NAMALWA (cell line): ENCODE measurements at regions not wholly inside any gene's neighbourhood (a gene's known extent, or its start where the extent isn't known, plus 50 kb on each side); places are given as distances from the start of the nearest gene placed in this dataset.

Source experiments
- DNase-seq: peaks from one replicate; pipeline ENCODE4 v3.0.0-alpha.2; 2015; ENCODE audit warnings: low spot score

DNA sequence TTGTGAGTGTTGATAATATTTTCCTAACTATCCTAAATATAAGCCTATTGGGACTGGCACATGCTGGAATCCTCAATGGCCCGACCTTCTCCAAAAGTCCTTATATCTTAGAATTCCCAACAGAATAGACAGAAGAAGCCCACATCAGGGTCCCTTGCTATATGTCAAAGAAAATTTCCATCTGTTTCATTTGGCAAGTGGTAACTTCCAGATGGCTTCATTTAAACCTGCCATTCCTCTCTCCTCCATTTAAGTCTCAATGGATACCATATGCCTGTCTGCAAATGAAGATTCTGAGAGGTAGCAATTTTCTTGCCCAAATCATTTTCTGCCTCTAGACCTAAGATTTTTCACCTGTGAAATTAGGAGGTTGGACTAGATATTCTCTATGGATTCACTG lies 73.1 kb upstream of the KCNA4 start:
- DNase-seq = no peak

DNA sequence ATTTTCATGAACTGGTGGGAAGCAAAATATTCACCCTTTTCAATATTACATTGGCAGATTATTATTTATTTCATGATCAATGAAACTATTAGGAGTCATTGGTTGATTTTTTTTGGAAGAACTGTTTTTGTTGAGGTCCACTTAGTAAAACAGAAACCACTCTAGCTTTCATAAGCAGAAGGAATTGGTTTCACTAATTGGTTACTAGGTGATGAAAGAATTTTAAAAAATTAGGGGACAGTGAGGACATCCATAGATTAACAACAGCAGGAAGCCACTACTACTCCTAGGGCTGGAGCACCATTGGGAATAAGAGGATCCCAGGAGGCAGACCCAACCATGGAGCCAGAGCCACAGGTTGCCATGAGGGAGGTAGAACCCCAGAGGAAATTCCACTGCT lies 74.4 kb upstream of the KCNA4 start:
- no peak for DNase-seq

DNA sequence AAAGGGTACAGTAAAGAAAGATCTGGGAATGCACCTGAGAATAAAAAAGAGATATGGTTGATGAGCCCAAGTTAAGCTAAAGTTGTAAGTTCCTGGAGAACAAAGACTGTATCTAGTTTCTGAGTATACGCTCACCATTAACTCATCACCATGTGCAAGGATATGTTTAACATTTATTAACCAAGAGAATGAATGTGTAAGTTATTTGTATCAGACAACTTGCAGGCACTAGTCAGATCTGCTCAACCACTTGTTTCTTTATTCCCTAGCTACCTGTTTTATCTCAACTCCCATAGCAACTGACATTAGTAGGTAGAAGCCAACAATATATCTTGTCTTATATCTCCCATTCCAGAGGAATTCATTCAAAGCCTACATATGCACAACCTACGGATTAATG lies 74.9 kb upstream of the KCNA4 start:
- DNase-seq = no peak

DNA sequence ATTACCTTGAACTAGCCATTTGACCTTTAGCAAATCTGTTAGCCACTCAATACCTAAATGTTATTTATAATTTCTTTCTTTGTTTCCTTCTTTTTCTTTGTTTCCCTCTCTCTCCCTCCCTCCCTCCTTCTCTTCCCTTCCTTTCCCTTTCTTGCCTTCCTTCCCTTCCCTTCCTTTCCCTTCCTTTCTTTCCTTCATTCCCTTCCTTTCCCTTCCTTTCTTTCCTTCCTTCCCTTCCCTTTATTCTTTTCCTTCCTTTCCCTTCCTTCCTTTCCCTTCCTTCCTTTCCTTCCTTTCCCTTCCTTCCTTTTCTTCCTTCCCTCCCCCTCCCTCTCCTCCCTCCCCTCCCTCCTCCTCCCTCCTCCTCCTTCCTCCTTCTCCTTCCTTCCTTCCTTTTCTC lies 75.7 kb upstream of the KCNA4 start:
- no peak for DNase-seq

DNA sequence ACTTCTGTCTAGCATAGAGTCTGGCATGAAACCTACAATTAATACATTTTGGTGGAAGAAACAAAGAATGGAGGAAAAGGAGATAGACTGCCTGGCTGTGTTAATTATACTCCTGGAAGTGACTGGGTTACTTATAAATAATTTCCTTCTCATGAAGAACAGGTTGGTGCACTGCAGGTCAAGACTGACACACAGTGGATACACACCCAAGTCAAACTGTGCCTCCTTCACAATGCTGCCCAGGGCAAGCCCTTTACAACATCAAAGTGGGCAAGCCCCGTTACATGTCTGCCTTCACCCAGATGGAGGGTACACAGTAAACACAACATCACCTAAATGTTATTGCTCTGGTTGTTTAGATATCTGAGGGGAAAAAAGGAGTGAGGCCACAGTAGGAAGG lies 83.7 kb upstream of the KCNA4 start:
- DNase-seq = no peak

DNA sequence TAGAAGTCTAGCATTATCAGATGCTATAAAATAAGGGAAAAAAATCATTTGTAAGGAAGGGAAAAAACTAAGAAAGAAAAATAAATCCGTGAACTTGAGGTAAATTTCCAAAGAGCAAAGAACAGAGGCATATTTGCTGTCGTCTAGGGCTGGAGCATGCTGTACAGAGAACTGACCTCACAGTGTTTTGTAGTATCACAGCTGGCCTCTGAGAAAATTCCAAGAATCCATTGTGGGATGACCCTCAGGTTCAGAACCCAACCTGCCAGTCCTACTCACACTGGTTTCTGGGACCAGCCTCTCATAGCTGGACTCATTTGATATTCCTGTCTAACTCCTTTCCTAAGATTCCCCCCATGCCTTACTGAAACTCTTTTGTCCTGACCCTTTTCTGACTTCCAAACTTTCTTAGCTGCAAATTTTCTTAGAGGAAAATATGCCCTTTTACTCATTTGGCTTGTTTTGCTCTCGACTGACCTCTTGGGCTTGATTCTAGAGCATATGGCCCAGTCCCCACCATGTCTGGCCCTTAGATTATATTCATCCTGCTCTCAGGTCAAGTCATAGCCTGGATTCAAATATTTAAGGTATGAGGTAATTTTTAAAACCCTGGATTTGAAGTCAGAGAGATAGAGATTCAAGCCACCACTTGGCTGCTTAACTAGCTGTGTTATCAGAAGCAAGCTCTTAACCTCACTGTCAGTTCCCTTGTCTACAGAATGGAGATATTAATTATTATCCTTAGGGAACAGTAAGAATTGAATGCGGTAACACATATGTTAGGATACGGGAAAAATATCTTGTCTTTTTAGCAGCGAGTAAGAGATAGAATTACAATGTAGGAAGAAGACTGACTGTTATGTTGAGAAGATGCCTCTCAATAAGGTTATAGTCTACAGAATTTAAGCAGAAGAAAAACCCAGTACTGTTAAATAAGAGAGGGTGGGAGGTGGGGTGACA lies 89.7 kb upstream of the KCNA4 start:
- no peak for DNase-seq

DNA sequence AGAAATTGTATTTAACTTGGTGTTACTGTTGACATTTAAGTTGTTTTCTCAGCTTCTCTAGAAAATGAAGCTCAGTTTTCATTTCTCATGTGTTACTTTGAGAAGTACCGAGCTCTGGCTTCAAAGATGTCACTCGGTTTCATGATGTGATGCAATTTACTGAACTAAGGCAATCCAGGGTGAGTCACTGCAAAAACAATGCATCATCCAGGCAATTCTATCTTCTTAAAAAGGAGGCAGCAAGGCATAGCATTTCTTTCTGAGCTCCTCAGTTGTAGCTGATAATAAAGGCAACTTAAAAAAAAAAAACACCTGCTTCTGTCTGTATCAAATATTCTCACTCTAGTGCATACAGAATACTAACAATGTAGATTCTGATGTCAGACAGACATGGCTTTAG lies 91.1 kb upstream of the KCNA4 start:
- no peak for DNase-seq

DNA sequence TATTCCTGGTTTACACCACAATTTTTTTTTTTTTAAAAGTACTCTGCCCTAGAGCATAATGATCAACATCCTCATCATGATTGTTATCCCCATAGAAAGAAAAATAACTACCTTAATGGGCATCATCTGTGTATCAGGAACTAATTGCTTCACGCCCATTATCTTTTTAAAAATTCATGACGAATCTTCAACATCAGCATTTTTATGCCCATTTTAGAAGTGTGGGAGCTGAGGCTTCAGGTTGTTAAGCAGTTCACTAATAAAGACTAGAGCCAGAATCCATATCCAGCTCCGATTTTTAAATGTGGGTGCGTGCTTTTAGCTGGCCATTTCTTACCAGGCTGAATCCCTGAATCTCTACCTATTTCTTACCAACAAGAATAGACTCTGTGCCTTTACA lies 92.9 kb upstream of the KCNA4 start:
- DNase-seq = no peak

DNA sequence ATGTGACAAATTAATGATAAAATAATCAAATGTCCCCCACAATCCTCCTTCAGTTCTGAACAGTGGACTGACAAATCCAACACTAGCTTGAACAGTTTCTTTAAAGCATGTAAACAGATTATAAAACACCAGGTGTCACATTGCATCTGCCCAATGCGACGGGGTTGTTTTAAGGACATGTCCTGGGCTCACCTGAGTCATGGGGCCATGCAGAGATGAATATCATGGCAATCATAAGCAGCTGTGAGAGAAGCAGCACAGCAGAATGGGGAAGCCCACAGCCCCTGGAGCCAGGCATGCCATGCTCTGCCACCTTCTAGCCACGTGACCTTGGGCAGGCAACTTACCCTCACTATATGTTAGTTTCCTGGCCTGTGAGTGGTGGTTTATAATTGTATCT lies 93.9 kb upstream of the KCNA4 start:
- DNase-seq = no peak

DNA sequence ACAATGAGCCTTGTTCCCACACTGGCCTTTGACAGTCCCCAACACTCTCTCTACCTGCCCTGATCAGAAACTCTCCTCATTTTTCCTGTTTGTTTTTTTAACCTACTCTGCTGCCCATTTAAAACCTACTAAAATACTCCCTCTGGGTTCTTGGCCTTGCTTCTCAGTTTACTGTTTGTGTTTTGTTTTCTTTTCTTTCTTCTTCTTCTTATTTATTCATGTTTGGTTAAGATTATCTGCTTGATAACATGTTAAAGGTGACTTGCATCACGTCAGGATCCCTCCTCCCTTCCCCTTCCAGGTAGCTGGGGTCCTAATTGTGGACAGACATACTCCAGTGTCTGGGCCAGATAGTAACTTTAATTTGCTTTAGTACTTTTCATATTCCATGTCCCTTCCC lies 95.0 kb upstream of the KCNA4 start:
- no peak for DNase-seq

DNA sequence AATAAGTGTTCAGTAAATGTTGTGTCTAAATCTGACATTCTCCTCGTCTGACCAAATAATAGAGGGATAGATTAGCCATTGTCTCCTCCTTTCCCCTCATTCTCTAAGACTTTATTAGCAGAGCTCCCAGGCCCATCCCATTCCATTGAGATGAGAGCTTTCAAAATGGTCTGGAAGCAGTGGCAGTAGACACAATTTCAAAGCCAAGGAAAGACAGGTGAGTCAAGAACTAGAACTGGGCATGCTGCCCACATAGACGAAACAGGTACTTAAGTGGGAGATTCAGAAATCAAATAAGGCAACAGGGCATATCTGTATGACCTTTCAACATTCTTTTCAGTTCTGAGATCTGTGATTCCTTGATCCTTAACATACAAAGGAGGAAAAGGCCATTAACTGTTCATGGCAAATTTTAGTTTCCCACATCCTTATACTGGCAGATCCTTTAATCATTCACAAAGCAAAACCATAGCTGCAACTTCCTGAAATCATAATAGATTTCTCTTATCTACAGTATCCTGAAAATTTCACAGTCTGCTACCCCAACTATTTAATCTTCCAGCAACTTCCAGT lies 96.6 kb upstream of the KCNA4 start:
- no peak for DNase-seq

DNA sequence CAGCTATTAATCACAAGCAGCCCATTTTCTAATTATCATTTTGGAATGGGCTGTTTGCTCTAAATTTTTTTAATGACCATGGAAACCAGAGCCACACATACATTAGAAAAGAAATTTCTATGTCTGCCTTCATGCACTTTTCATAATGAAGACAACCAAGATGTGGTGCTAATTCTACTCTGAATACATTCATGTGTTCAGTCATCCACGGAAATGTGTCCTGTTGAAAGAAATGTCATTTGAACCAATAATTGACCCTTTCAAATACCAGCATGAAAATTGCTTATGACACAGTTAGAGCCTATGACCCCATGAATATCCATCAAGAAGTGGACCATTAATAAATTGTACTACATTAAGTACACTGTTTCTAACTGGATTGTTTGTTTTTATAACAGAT lies 99.7 kb upstream of the KCNA4 start:
- no peak for DNase-seq

DNA sequence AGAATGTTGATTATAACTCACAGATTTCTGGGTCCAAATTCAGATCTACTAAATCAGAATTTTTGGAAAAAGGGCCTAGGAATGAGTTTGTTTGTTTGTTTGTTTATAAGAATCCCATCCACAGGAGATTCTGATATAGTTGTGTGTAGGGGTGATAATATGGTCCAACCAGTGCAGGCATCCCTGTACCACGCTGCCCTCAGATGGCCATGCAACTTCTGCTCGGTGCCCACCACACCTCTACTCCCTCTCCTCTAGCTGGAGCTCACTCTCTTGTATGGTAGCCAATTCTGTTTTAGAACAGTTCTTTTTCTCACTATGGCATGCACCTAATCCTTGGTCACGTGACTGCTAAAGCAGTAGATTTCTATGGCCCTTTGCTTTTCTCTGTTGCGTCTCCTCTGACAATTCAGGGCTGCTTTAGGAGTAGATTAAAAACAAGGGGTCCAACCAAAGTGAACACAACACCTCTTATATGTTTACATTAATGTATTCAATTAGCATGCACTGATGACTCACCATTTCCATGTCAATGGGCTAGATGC lies 103.3 kb upstream of the KCNA4 start:
- no peak for DNase-seq

DNA sequence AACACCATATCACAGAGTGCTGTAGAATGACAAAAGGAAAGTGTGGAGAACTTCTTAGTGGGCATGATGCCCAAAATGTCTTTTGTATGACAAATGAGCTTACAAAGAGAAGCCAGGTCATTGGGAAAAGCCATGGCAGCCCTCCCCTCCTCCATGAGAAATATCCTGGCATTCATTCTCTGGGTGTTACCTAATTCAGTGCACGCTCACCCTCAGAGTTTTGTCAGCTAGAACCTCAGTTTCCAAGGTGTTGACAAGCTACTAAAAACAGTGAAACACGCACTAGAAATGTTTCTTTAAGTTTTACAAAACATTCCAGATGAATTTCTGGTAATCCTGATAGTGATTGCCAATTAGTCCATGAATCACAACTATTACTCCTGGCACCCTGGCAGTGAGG lies 105.4 kb upstream of the FSHB start:
- DNase-seq = no peak

DNA sequence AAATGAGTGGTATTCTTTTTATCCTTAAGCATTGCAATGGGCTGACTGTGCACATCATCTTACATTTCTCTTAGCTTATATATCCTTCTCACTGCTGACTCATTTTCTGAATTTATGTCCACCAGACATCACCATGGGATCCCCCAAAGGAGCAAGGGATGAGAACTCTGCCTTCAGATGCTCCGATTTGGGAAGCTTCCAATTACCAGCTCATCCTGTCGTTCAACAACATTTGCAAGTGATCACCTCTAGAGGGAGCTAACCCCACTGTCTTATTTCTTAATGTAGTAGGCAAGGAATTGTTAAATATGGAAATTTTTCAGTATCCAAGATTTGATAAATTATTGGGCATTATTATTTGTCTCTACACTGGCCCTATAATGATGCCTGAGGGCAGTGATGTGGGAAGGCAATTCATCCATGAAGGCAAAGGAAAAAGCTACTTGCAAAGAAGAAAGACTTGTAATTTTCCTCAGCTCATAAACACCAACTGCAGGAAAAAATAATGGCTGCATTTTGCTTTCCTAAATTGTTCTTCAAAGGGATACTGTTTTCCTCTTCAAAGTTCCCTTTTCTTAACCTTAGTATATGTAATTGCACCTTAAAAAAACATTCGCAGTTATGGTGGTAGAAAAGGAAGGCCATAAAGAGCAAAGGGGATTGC lies 102.4 kb upstream of the FSHB start:
- DNase-seq = peak; percentile 45

DNA sequence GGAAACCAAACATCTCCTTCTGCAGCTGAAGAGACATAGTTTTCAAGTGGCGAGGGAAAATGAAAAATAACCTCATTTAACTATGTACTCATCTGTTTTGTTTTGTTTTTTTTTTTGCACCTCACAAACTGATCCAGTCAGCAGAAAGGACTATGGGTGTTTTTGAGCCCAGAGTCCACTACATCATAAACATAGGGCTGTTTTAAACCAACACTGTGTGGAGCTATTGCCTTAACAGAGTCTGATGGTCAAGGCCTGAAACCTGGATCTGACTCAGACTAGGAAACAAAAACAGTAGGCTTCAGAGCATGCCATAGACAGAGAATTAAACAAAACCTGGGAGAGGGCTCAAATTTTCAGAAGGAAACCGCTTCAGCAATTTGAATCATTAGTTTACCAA lies 99.3 kb upstream of the FSHB start:
- no peak for DNase-seq

DNA sequence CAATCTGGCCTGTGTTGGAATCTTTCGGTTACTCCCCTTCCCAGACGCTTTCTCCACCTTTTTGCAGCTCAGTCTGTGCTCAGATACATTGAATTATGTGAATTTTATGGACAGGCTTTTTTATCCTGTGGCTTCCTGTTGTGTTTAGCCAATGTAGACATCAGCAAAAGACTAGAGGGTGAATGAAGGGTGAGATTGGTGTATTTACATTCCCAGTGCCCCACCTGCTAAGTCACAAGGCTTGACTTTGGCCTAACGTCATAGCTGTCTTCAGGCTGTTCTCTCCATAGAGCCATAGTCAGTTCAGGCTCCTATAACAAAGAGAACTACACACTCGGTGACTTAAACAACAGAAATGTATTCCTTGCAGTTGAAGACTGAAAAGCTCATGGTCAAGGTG lies 97.5 kb upstream of the FSHB start:
- DNase-seq = no peak

DNA sequence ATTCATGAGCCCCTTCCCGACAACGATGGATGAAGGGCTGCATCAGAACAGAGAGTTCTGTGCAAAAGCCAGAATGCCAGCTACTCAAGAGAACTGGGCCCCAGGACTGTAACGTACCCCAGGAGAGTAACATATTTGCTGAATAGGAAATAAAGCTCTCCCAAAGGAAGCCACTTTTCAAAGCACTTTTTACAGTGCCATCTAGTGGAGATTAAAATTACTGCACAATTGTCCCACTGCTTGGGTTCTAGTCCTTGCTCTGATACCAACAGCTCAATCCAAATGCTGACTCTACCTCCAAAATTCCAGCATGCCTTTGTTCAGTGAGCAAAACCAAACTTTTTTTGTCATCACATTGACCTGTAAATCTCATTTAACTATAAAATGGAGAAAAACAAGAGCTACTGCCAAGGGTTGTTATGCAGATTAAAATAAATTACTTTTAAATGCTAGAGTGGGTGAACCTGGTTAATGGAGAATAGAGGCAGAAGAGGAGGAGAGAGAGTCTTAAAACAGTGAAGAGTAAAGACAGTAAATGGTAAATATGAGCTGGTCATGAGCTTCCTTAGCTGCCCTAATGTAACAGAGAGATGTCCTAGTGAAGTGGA lies 87.6 kb upstream of the FSHB start:
- DNase-seq = peak; percentile 71

DNA sequence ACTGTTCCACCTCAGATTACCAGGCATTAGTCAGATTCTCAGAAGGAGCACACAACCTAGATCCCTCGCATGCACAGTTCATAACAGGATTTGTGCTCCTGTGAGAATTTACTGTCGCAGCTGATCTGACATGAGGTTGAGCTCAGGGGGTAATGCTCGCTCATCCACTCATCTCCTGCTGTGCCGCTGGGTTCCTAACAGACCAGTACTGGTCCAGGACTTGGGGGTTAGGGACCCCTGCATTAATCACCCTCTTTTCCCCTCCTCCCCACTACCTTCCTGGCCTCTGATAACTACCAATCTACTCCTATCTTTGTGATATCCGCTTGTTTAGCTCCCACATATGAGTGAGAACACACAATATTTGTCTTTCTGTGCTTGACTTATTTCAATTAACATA lies 83.5 kb upstream of the FSHB start:
- DNase-seq = no peak

DNA sequence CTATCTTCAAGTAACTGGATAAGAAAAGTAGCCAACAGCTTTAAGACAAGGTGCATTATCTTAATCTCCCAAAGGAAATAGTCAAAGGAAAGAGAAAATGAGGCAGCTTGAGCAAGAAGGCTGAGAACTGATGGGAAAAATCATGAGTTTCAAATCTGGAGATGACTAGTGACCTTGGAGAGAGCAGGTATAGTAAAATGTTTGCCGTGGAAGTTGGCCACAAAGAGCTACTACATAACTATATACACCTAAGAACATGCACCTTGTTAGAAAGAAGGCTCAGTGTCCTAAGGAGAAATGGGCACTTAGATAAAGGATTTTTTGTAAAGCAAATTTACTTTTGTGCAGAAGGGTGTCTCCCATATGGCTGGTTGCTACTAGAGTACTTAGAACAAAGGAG lies 80.8 kb upstream of the FSHB start:
- no peak for DNase-seq

DNA sequence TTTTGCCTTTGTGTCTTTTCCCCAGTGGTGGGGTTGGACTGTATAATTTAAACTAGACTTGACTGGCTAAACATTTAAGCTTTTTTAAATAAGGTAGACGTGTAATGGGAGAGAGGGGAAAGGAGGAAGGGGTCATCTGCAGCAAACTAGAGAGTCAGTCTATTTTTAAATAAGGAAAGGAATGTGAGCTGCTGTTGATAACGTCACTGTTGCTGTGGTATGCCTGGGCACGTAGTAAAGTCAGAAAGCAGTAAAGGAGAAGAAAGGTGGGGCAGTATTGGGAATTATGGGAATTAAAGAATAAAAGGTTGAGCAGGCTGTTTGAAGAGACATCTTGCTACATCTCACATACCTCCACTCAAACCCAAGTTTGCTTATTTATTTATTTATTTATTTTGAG lies 80.4 kb upstream of the FSHB start:
- no peak for DNase-seq

DNA sequence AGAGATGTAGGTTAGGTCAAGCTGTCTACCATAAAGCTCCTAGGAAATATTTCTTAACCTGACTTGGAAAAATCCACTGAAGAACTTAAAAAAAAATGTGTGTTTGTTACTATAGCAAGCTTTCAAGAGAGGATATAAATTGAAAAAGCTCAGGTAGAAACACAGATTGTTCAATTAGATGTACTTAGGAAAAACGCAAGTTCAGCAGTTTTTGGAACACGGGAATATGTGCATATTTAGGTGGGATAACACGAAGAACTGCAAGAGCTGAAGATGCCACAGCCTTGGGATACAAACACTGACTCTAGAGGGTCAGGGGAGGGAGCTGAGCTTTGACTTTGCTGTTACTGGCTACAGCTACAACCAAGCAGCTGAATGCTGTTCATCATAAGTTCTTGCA lies 77.8 kb upstream of the FSHB start:
- DNase-seq = no peak

DNA sequence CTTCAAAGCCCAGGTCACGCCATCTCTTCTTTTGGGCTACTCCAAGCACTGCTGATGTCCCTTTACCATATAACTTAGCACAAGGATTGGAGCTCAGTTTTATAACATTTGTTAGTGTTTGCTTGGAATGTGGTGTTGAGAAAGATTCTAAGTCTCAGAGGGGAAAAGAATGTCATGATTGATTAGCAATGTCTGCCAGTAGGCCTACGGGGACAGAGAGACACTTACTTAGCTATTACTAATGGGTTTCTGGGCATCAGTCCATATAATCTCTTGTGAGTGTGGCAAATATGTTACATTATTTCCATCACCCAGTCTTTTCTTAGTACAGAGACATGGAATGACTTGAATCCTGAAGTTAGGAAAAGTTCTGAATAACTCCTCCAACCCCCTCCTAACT lies 75.4 kb upstream of the FSHB start:
- no peak for DNase-seq
